Calu3 (cell line): ENCODE measurements at regions not wholly inside any gene's neighbourhood (a gene's known extent, or its start where the extent isn't known, plus 50 kb on each side); places are given as distances from the start of the nearest gene placed in this dataset.

Experiments
- BruUV-seq: library from RNA; stranded (reverse); fragments of 400-500 nt; replicated peaks from 2 replicates; lab custom pipeline; 2021; lab: Mats Ljungman, UMichigan
- CTCF ChIA-PET: fragments of 300-600 bp; sonication (Branson Sonifier 250); formaldehyde crosslinking; loops from one replicate; lab custom pipeline; 2022; ENCODE audit warnings: antibody characterized with exemption; lab: Charles Lee
- DNase-seq: peaks from one replicate; pipeline ENCODE4 v3.0.0; 2022
- H3K27ac Mint-ChIP-seq: one replicate; pipeline ENCODE4 v1.8.0; 2022; ENCODE audit warnings: mixed read lengths; ENCODE audit not compliant: unreplicated experiment
- H3K27me3 Mint-ChIP-seq: one replicate; pipeline ENCODE4 v1.8.0; 2022; ENCODE audit warnings: mixed read lengths; ENCODE audit not compliant: unreplicated experiment
- H3K36me3 Mint-ChIP-seq: one replicate; pipeline ENCODE4 v1.8.0; 2022; ENCODE audit warnings: mild to moderate bottlenecking, moderate library complexity, mixed read lengths; ENCODE audit not compliant: insufficient read depth, unreplicated experiment
- H3K4me1 Mint-ChIP-seq: one replicate; pipeline ENCODE4 v1.8.0; 2022; ENCODE audit warnings: mild to moderate bottlenecking, low read depth, mixed read lengths; ENCODE audit not compliant: unreplicated experiment
- H3K4me3 Mint-ChIP-seq: one replicate; pipeline ENCODE4 v1.8.0; 2022; ENCODE audit warnings: mild to moderate bottlenecking, low read depth, moderate library complexity, mixed read lengths; ENCODE audit not compliant: unreplicated experiment
- H3K9me3 Mint-ChIP-seq: one replicate; pipeline ENCODE4 v1.8.0; 2022; ENCODE audit warnings: low read depth, mixed read lengths; ENCODE audit not compliant: unreplicated experiment
- CTCF ChIP-seq: fragments of 200-600 bp; IDR thresholded peaks from one replicate; pipeline ENCODE4 v1.8.0; 2022; ENCODE audit warnings: antibody characterized with exemption; ENCODE audit not compliant: unreplicated experiment
- intact Hi-C: fragments of 100-400 bp; cut with micrococcal nuclease; formaldehyde crosslinking; loops from one replicate; pipeline ENCODE4 v1.10.0; 2022; ENCODE audit not compliant: unreplicated experiment

DNA sequence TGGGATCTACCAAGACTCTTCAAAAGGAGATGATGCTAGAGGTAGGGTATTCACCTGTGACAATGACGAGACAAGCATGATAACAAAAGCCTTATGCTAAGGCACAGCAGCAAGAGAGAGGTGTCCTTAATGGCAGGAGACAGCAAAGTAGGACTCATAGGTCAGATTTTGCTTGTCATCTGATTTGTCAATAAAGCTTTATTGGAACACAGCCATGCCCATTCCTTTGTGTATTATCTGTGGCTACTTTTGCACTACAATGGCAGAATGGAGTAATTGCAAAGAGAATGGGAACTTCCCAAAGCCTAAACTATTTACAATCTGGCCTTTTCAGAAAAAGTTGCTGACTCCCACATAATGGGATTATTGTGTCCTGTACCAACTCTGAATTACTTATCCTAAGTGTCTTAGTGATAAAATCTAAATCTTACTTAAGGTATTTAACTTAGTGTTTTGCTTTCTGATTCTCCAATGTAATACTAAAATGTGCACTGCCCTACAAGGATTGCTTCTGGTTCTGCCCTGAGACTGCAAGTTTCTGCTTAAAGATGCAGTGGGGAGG is 221.6 kb downstream of the CDC5L start:
- Mint-ChIP-seq H3K36me3 (no peaks in the 10 kb centered on the region), H3K27me3 (peaks cover 83% of the 10 kb centered on the region), H3K4me1 (no peaks in the 10 kb centered on the region), H3K4me3 (no peak overlapping the region), H3K27ac (no peak overlapping the region), H3K9me3 (no peaks in the 10 kb centered on the region)
- TF ChIP-seq CTCF = no peak
- CTCF ChIA-PET = no interaction called here
- DNase-seq = no peak
- no TSS peak for BruUV-seq
- intact Hi-C loops = no loop called here

DNA sequence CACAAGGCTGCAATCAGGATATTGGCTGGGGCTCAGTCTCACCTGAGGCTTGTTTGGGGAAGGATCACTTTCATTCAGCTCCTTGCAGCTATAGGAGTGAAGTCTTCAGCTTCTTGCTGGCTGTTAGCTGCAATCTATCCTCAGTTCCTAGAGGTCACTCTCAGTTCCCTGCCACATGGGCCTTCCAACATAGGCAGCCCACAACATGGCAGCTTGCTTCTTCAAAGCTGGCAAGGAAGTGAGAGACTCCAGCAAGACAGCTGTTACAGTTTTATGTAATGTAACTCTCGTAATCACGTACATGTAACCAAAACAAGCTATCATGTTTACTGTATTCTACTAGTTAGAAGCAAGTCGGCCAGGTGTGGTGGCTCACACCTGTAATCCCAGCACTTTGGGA is 226.9 kb downstream of the CDC5L start:
- CTCF ChIA-PET = interaction anchor here (0.7 to 1.5 kb wide), 3 partner anchors 10 to 145 kb away, joined by 3 to 4 read pairs (median 3); no protein-coding TSS in a partner anchor
- no peak overlapping the region for H3K27ac Mint-ChIP-seq
- no peaks in the 10 kb centered on the region for H3K36me3 Mint-ChIP-seq
- intact Hi-C loops = no loop called here
- BruUV-seq = no TSS peak
- H3K4me1 Mint-ChIP-seq = no peaks in the 10 kb centered on the region
- DNase-seq = no peak
- H3K27me3 Mint-ChIP-seq = peaks cover 65% of the 10 kb centered on the region
- TF ChIP-seq CTCF = no peak
- H3K9me3 Mint-ChIP-seq = no peaks in the 10 kb centered on the region
- H3K4me3 Mint-ChIP-seq = no peak overlapping the region

GRCh38 chr6:44615621-44616020 is 228.1 kb downstream of the CDC5L start:
- Mint-ChIP-seq H3K4me3 (no peak overlapping the region), H3K27ac (no peak overlapping the region), H3K27me3 (peaks cover 65% of the 10 kb centered on the region), H3K4me1 (no peaks in the 10 kb centered on the region), H3K36me3 (no peaks in the 10 kb centered on the region), H3K9me3 (no peaks in the 10 kb centered on the region)
- no TSS peak for BruUV-seq
- no peak for DNase-seq
- CTCF ChIA-PET = no interaction called here
- intact Hi-C loops = no loop called here
- TF ChIP-seq CTCF = no peak

DNA sequence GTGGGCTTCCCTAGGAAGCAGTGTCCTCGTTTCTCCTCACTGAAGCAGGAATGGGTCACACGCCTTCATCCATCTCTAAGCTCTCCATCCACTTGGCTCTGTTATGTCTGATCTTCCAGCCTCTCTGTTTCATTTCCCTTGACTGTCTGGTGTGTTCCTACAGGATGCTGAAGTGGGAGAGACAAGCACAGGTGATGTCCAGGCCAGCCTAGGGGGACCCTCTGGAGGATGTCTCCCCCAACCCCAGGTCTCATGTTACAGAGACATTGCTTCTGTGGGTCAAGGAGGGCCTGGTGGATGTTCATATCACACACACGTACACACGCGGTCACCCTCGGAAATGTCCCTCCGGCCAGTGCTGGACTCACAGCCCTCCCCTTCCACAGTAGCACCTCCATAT is 229.9 kb downstream of the CDC5L start:
- no peak for DNase-seq
- BruUV-seq = no TSS peak
- intact Hi-C loops = no loop called here
- Mint-ChIP-seq H3K4me3 (no peak overlapping the region), H3K36me3 (no peaks in the 10 kb centered on the region), H3K27me3 (peaks cover 67% of the 10 kb centered on the region), H3K4me1 (no peaks in the 10 kb centered on the region), H3K27ac (no peak overlapping the region), H3K9me3 (no peaks in the 10 kb centered on the region)
- no peak for TF ChIP-seq CTCF
- CTCF ChIA-PET = no interaction called here
